Hepatic stellate cell (primary cell): ENCODE measurements at regions not wholly inside any gene's neighbourhood (a gene's known extent, or its start where the extent isn't known, plus 50 kb on each side); places are given as distances from the start of the nearest gene placed in this dataset.
"Not testable (repeated sequence)": the region's sequence is repeated elsewhere in the genome, so short reads cannot be mapped to it uniquely, and the experiment has no call there.

Experiments used
- DNase-seq: peaks from one replicate; pipeline ENCODE4 v3.0.0; 2011; ENCODE audit warnings: low spot score

DNA sequence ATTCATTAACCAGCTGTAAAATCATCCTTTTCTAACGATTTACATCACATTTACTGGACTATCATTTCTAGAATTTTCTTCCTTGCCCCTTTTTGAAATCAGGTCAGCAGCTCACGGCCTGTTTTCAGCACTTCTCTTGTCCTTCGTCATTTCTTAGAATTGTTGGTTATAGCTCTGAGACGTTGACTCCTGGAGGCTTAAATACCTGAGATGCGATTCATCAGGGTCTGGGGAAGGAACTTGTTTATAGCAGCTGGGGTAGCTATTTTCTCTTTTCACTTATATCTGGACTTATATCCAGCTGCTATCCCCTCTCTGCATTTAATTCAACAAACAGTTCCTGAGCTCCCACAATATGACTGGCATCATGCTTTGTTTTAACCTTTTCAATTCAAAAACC, 338.7 kb upstream of the TNRC6C start:
- DNase-seq: peak; percentile 53

DNA sequence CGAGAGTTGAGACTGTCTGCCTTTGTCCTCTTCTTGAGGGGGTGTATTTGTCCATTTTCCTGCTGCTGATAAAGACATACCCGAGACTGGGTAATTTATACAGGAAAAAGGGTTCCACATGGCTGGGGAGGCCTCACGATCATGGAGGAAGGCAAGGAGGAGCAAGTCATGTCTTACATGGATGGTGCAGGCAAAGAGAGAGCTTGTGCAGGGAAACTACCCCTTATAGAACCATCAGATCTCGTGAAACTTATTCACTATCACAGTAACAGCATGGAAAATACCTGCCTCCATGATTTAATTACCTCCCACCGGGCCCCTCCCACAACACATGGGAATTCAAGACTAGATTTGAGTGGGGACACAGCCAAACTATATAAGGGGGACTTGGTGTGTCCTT, 338.2 kb upstream of the TNRC6C start:
- DNase-seq: no peak

DNA sequence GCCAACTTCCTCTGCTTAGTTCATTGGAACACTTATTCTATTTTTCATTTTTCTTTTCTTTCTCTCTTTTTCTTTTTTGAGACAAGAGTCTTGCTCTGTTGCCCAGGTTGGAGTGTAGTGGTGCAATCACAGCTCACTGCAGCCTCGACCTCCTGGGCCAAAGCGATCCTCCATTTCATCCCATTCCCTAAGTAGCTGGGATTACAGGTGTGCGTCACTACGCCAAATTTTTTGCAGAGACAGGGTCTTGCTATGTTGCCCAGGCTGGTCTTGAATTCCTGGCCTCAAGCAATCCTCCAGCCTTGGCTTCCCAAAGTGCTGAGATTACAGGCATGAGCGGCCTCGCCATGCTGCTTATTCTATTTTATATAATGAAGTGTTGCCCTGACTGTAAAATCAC, 336.4 kb upstream of the TNRC6C start:
- DNase-seq: not testable (repeated sequence)

DNA sequence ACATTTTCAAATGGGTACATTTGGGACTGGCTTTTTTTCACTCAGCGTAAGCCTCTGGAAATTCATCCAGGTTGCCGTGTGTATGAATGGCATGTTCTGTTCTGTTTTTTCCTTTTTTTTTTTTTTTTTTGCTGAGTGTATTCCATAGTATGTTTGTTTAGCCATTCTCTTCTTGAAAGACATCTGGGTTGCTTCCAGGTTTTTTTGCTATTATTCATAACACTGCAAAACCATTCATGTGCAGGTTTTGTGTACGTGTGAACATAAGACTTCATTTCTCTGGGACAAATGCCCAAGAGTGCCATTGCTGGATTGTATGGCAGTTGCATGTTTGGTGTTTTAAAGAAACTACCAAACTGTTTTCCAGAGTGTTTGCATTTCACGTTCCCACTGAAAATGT, 335.9 kb upstream of the TNRC6C start:
- DNase-seq: no peak

DNA sequence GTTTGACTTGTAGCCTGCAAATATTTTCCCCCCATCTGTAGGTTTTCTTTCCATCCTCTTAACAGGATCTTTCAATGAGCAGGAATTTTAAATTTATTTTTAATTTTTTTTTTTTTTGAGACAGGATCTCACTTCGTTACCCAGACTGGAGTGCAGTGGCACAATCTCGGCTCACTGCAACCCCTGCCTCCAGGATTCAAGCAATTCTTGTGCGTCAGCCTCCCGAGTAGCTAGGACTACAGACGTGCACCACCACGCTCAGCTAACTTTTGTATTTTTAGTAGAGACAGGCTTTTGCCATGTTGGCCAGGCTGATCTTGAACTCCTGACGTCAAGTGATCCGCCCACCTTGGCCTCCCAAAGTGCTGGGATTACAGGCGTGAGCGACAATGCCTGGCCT, 335.2 kb upstream of the TNRC6C start:
- not testable (repeated sequence) for DNase-seq

DNA sequence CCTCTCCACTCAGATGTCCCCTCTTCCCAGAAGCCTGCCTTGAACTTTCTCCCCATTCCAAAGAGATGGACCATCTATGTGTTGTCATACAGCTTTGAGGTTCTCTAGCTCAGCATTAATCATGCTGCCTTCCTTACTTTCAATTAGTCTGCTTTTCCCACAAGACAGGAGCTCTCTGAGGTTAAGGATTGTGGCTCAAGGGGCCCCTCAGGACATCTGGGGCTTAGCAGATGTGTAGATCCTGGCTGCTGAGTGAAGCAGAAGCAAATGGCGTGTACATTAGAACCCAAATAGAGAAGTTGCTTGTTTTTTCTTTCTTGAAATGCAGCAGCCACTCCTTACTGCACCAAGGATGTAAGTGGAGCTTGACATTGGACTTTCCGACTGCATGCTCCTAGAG, 330.5 kb upstream of the TNRC6C start:
- DNase-seq: no peak

DNA sequence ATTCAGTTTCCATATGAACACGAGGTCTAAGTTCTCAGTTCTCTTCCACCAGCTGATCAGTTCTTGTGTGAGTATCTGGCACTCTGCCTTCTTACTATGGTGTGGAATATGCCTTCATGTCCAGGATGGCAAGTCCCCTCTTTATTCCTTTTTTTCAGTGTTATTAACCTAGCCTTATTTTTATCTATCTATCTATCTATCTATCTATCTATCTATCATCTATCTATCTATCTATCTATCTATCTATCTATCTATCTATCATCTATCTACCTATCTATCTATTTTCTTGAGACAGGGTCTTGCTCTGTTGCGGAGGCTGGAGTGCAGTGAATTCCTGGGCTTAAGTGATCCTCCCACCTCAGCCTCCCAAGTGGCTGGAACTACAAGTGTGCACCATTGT, 329.2 kb upstream of the TNRC6C start:
- DNase-seq: not testable (repeated sequence)

DNA sequence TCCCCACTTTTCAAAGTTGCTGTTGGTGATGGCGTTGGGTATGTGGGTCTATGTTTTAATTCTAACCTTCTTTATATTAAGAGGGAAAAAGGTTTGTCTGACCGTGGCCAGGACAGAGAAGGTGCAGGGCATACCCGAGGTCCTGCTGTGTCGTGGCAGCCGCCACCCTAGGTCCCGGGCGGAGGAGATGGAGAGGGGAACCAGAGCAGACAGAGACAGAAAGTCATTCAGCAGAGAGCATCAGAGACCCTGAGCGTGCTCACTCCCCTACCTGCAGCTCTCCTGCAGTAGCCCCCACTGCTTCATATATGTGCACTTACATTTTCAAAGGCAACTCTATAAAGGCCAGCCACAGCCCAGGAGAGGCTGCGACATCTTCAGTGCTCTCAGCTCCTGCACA, 327.2 kb upstream of the TNRC6C start:
- DNase-seq: no peak

DNA sequence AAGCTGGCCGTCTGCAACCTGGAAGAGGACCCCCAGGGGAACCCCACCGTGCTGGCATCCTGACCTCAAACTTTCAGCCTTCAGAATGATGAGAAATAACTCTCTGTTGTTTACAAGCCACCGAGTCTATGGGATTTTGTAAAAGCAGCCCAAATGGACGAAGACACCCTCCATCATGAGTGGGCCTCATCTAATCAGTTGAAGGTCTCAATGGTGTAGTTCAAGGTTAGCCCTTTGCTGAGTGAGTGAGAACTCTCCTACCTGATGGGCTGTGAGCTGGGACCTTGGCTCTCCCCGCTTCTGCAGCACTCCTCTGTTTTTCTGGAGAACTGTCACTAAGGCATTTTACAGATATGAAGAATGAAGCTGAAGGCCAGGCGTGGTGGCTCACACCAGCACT, 325.9 kb upstream of the TNRC6C start:
- no peak for DNase-seq

DNA sequence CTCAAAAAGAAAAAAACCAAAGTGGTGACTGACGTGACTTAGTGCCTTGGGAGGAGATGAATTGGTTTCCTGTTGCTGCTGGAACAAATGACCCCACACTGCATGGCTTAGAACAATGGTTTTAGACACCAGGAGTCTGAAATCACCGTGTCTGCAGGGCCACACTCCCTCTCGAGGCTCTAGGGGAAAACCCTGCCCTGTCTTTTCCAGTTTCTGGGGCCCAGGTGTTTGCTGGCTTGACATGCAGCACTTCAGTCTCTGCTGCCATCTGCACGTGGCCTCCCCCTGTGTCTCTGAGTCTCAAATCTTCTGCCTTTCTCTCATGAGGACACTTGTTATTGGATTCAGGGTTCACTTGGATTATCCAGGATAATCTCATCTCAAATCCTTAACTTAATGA, 323.8 kb upstream of the TNRC6C start:
- no peak for DNase-seq

DNA sequence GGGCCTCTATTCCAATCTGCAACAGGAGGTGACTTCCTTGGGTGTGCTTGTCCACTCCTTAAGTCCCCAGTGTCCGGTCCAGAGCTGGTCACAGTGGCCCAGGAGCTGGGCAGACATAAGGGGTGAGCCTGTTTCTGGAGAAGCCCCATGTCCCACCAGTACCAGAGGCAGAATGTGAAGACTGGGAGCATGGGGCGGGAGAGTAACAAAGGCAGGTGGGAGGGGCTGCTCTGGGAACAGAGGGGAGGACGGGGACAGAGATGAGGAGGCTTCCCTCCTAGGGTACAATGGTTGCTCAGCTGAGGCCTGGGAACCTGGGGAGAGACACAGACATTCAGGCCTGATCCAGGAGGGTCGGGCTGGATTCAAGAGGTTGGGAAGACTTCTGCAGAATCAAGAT, 323.3 kb upstream of the TNRC6C start:
- DNase-seq: no peak

DNA sequence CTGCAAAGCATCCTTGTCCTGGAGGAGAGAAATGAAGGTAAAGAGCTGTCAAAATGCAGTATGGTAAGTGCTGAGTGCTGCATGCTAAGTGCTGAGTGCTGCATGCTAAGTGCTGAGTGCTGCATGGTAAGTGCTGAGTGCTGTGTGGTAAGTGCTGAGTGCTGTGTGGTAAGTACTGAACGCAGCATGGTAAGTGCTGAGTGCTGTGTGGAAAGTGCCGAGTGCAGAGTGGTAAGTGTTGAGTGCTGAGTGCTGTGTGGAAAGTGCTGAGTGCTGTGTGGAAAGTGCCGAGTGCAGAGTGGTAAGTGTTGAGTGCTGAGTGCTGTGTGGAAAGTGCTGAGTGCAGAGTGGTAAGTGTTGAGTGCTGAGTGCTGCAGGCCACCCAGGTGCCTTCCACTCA, 322.7 kb upstream of the TNRC6C start:
- not testable (repeated sequence) for DNase-seq

DNA sequence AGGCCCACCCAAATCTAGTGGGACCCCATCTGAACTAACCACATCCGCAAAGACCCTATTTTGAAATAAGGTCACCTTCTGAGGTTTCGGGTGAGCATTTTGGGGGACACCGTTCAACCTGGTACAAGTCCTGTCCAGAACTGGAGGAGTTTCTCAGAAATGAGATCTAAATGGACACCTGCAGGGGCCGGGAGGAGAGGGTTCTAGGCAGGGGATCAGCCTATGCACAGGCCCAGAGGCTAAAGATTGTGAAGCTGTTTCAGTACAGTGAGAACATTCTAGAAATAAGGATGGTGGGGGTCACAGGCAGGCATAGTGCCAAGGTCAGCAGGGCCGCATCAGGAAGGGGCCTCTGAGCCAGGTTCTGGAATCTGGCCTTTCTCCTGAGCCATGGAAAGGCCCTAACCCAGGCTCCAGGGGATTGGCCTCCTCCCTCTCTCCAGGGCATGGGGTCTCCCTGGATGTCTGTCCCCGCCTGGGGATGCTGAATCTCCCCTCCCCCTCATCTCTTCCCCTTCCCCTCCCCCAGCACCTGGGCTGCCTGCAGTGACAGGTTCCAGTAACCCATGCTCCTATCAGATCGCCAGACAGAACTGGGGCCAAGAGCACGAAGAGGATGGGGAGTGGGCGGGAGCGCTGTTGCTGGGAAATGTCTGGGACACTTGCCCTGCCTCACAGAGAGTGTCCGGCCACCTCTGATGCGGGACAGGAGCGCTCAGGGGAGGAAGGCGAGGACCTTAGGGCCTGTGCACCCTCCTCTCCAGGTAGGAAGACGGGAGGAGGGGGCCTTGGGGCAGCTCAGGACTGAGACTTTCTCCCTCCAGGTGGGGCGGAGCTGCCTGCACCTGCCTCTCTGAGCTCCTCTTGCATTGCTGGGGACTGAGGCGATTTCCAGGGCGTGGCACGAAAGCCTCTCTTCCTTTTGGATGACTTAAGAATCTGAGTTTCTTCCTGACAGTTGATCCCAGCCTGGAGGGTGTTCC, 321.4 kb upstream of the TNRC6C start:
- DNase-seq: no peak

DNA sequence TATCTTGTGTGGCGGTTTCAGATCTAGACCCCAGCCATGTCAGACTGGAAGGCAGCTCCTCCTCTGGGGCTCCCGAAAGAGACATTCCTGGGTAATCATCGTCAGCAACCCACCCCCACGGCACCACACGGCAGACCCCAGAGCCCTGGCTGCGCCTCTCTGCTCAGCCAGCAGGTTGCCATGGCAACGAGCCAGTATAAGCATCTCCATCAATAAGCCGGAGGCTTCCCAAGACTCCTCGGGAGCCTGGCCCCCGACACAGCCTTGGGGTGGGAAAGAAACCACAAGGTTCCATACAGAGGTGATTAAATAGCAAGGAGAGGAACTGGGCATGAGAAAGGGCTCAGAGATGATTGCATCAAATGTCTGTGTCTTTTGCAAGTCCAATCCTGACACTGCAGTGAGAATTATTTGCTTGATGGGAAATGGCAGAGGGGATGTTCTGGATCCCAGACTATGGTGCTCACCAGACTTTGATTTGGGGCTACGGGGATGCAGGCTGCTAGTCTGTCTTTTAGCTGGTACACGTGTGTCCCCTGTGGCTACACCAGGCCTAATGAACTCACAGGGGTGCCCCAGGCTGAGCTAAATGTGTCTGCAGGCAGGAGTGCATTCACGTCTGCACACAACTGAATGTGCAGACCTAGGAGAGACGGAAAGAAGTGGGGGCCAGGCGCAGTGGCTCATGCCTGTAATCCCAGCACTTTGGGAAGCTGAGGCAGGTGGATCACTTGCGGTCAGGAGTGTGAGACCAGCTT, 320.5 kb upstream of the TNRC6C start:
- DNase-seq: no peak

DNA sequence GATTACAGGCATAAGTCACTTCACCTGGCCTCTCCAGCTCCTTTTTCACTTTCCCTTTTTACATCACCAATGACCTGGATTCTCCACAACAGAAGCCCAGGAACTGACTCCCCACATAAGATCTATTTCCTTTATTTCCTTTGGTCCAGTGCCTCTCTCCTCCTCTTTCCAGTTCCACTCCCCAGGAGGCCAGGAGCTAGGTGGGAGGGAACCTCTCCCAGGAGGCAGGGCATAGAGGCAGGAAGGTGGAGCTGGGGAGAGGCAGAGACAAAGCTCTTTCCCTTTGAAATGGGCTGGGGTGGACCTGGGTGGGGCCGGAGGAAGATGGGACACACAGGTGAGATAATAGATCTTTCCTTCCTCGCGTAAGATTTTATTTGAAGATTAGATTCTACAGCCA, 318.3 kb upstream of the TNRC6C start:
- DNase-seq: no peak

DNA sequence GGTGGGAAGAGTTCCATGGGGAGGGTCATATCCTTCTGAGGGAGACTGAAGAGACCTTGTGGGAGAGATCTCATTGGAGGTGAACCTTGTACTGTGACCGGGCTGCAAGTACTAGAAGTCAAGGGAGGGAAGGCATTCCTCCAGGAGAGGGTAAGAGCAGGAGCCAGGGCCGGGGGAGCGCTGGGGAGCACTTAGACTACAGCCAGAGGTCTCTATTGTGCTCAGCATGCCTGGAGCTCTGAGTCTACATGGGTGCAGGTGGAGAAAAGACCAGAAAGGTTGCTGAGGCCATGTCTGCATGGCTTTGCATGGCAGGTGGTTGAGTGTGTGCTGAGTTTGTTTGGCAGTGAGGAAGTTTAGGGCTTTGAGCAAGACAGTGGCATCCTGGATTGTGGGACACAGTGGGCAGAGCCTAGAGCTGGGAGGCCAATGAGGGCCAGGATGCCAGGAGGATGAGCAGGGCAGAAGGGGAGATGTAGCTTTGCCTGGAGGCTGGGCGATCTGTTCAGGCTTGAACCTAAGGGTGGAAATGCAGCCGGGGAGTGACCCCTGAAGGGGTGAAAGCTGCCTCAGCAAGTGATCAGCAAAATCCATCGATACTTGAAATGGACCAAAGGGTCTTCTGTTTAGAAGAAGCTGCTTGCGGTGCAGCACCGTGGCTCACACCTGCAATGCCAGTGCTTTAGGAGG, 317.4 kb upstream of the TNRC6C start:
- no peak for DNase-seq

DNA sequence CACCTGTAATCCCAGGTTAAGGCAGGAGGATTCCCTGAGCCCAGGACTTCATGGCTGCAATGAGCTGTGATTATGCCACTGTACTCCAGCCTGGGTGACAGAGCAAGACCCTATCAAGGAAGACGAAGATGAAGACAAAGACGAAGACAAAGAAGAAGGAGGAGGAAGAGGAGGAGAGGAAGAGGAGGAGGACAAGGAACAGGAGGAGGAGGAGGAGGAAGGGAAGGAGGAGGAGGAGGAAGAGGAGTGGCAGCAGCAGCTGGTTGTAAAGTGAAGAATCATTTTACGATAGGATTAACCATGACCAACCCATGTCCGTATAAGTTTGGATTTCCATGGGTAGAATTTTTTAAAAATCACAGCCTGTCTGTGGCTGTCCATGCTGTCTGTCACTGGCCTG, 316.8 kb upstream of the TNRC6C start:
- no peak for DNase-seq

DNA sequence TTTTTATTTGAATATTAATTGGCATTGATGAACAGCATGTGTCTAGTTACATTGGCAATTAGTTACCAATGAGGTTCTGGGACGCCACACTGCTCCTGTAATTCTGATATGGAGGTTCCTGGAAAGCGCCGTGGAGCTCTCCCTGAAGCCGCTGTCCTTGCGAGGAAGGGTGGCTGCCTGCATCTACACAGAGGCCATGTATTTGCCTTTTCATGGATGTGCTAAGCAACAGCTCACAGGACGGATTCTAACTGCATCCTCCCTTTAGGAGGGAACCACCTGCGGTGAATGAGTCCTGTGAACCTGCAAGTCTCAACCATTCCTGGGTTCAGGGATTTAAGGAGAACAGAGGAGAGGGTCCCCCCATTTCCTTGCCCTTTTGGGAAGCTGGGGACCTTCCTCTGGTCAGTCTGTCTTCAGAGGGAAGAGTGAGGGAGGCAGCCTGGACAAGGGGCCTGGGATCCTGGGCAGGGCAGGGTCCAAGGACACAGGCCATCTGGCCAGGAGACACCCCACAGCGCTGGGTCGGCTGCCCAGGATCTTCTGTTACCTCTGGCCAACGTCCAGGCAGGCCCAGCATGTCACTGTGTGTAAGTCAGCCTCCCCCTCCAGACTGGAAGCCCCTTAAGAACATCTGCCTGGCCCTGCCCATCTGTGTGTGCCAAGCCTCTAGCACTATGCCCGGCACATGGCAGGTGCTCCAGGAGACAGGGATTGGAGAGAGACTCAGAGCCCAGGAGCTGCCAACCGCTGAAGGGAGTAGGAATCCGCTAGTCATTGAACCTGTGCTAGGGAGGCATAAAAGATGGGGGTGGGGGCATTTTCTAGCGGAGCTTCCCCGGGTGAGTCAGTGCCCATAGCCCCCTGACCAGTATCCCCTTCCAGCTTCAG, 314.1 kb upstream of the TNRC6C start:
- no peak for DNase-seq

DNA sequence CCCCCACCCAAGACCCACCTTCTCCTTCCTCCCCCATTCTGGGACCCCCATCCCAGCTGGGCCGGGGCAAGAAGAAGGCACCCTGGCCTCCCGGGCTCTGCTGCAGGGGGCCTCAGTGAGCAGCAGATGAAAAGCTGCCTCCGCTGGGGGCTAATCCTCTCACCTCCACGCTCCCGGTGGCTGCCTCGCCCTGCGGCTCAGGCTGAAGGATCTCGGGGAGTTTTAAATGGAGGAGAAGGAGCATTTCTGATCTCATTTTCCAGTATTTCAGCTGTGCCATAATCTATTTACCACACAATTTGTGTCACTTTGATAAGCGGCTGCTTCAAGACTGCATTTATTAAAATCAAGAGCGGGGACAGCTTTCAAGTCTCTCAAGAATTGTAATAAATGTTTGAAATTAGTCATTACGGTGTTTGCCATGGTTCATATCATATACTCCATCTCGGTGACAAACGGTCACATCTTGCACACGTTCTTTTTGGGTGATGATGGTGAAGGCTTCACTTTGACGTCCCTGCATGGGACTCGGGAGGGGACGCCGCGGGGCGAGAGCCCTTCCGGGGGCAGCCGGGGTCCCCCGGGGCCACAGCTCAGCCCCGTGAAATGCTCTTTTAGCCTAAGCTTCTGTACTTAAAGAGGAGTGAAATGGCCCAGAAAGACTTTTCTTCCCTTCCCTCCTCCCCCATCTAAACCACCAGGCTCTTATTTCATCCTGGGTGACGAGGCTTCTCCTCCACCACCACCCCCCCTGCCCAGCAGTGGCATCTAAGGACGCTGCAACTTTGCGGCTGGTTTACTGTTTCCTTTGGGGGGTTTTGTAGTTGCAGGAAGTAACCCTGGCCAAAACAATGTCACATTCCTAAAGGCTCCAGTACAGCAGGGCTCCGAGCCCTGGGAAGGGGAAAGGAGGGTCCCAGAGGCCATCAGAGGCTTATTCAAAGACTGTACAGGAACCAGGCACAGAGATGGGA, 313.1 kb upstream of the TNRC6C start:
- peak; percentile 16 for DNase-seq

DNA sequence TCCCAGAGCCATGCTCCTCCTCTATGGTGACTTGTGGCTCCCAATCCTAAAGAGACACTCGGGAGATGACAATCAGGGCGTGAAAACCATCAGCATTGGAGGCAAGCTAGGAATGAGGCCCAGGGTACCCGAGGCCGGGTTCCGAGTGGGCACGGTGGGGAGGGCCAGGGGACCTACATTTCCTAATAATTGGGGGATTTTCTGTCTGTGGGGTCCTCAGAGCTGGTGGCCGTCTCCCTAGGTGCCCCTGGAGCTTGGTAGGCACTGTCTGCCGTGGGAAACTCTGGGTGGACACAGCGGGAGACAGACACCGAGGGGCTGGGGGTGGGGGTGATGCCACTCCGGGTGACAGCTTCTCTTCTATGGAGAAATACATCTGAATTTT, 312.5 kb upstream of the TNRC6C start:
- DNase-seq: no peak
